HCT116 (cell line): ENCODE measurements at regions not wholly inside any gene's neighbourhood (a gene's known extent, or its start where the extent isn't known, plus 50 kb on each side); places are given as distances from the start of the nearest gene placed in this dataset.

ENCODE experiments used
- ATAC-seq: fragments of 200-7000 bp; cut with Tn5 transposase; 2 replicates; pipeline ENCODE4 v1.9.1; 2020; ENCODE audit warnings: mild to moderate bottlenecking, moderate library complexity
- BruUV-seq: library from RNA; stranded (reverse); fragments of 400-500 nt; replicated peaks from 2 replicates; lab custom pipeline; 2021; lab: Mats Ljungman, UMichigan
- CTCF ChIA-PET: fragments of 300-600 bp; sonication (Branson Sonifier 250); formaldehyde crosslinking; loops from one replicate; lab custom pipeline; 2021; ENCODE audit warnings: antibody characterized with exemption; lab: Charles Lee
- POLR2A ChIA-PET: fragments of 300-600, 350-600 bp; sonication (Branson Sonifier 250); formaldehyde crosslinking; loops from one replicate; lab custom pipeline; 2021; ENCODE audit warnings: antibody characterized with exemption; lab: Charles Lee
- RAD21 ChIA-PET, 2 experiments: fragments of 300-600 bp; sonication (Branson Sonifier 250); formaldehyde crosslinking; loops; one replicate each; lab custom pipeline; 2023; ENCODE audit warnings: low total read pairs in 2 of 2; ENCODE audit not compliant: uncharacterized antibody in 2 of 2, unreplicated experiment in 2 of 2, low non-redundant PET in 1 of 2; lab: Charles Lee
- DNase-seq: peaks from one replicate; pipeline ENCODE4 v3.0.0-alpha.2; 2010; ENCODE audit warnings: low read depth, low spot score
- H2AFZ ChIP-seq: fragments of 200-600 bp; shearing (Covaris generic), sonication (generic); 2 replicates; pipeline ENCODE4 v1.6.1; 2017; ENCODE audit warnings: low read depth, mixed run types, mixed read lengths, antibody characterized with exemption, low read length; ENCODE audit not compliant: poor library complexity, severe bottlenecking
- H3K27ac ChIP-seq: 2 replicates; pipeline ENCODE4 v1.5.1; 2012; ENCODE audit warnings: low read depth, low read length
- H3K27me3 ChIP-seq: fragments of 200-600 bp; sonication (generic); 2 replicates; pipeline ENCODE4 v1.6.1; 2016; ENCODE audit warnings: mixed run types, low read length, mixed read lengths; ENCODE audit not compliant: insufficient read depth
- H3K36me3 ChIP-seq, 2 experiments: fragments of 200-500 bp in 1 of 2; fragments of 200-600 bp in 1 of 2; sonication (Bioruptor generic) in 1 of 2; sonication (generic) in 1 of 2; 2 replicates each; pipeline versions ENCODE4 v1.5.1 to v1.6.1; 2014 to 2016; ENCODE audit warnings: low read length in 2 of 2, inconsistent platforms in 1 of 2, mixed read lengths in 1 of 2, mixed run types in 1 of 2; ENCODE audit not compliant: insufficient read depth in 2 of 2, control insufficient read depth in 1 of 2
- H3K4me1 ChIP-seq, 2 experiments: fragments of 200-600 bp in 1 of 2; sonication (generic) in 1 of 2; 2 replicates each; pipeline versions ENCODE4 v1.5.1 to v1.6.1; 2012 to 2017; ENCODE audit warnings: low read length in 2 of 2, inconsistent platforms in 1 of 2, mild to moderate bottlenecking in 1 of 2, mixed read lengths in 1 of 2, mixed run types in 1 of 2, moderate library complexity in 1 of 2; ENCODE audit not compliant: insufficient read depth in 2 of 2, control insufficient read depth in 1 of 2
- H3K4me2 ChIP-seq: fragments of 200-600 bp; sonication (generic); 2 replicates; pipeline ENCODE4 v1.6.1; 2017; ENCODE audit warnings: mixed run types, low read length, mixed read lengths
- H3K4me3 ChIP-seq, 2 experiments: fragments of 200-600 bp in 1 of 2; sonication (generic) in 1 of 2; replicated peaks in 1 of 2; 2 replicates each; pipeline ENCODE4 v1.5.1; 2011 to 2016; ENCODE audit warnings: low read length in 2 of 2, control low read depth in 1 of 2, low read depth in 1 of 2, mild to moderate bottlenecking in 1 of 2, mixed read lengths in 1 of 2, mixed run types in 1 of 2
- H3K79me2 ChIP-seq: fragments of 200-600 bp; sonication (generic); 2 replicates; pipeline ENCODE4 v1.6.1; 2017; ENCODE audit warnings: mild to moderate bottlenecking, mixed run types, low read length, moderate library complexity, mixed read lengths; ENCODE audit not compliant: insufficient read depth
- H3K9ac ChIP-seq: fragments of 200-600 bp; sonication (generic); 2 replicates; pipeline ENCODE4 v1.6.1; 2016; ENCODE audit warnings: low read length, mixed read lengths
- H3K9me2 ChIP-seq: fragments of 200-600 bp; sonication (generic), shearing (Covaris generic); 2 replicates; pipeline ENCODE4 v1.6.1; 2017; ENCODE audit warnings: mixed run types, mild to moderate bottlenecking, moderate library complexity; ENCODE audit not compliant: insufficient read depth
- H3K9me3 ChIP-seq, 2 experiments: fragments of 200-500 bp in 1 of 2; fragments of 200-600 bp in 1 of 2; sonication (Bioruptor generic) in 1 of 2; sonication (generic) in 1 of 2; 2 replicates each; pipeline ENCODE4 v1.6.1; 2014 to 2017; ENCODE audit warnings: low read length in 2 of 2, mixed read lengths in 2 of 2, inconsistent platforms in 1 of 2, low read depth in 1 of 2, mild to moderate bottlenecking in 1 of 2, mixed run types in 1 of 2, moderate library complexity in 1 of 2; ENCODE audit not compliant: control insufficient read depth in 1 of 2, insufficient read depth in 1 of 2
- H4K20me1 ChIP-seq: fragments of 200-600 bp; sonication (generic), shearing (Covaris generic); 2 replicates; pipeline ENCODE4 v1.6.1; 2017; ENCODE audit warnings: mixed run types, mild to moderate bottlenecking, moderate library complexity; ENCODE audit not compliant: insufficient read depth
- CEBPB ChIP-seq: IDR thresholded peaks from 2 replicates; pipeline ENCODE4 v1.6.1; 2012; ENCODE audit warnings: low read depth
- ELF1 ChIP-seq: IDR thresholded peaks from 2 replicates; pipeline ENCODE4 v1.6.1; 2012; ENCODE audit warnings: low read depth, borderline replicate concordance
- EZH2 ChIP-seq: fragments of 200-600 bp; sonication (generic); IDR thresholded peaks from 2 replicates; pipeline ENCODE4 v1.6.1; 2017; ENCODE audit warnings: antibody characterized with exemption, mixed run types
- POLR2A ChIP-seq: IDR thresholded peaks from 2 replicates; pipeline ENCODE4 v1.7.0; 2011; ENCODE audit warnings: borderline replicate concordance; ENCODE audit not compliant: insufficient read depth, insufficient read length; ENCODE audit errors: extremely low read depth
- POLR2AphosphoS5 ChIP-seq: IDR thresholded peaks from 2 replicates; pipeline ENCODE4 v1.6.1; 2011; ENCODE audit warnings: mild to moderate bottlenecking, low read depth, low read length, moderate library complexity
- SIN3A ChIP-seq: IDR thresholded peaks from 2 replicates; pipeline ENCODE4 v1.6.1; 2012; ENCODE audit warnings: low read depth
- SP1 ChIP-seq: IDR thresholded peaks from 2 replicates; pipeline ENCODE4 v1.6.1; 2012; ENCODE audit warnings: low read depth
- TCF7L2 ChIP-seq: IDR thresholded peaks from 2 replicates; pipeline ENCODE4 v1.7.0; 2011; ENCODE audit warnings: borderline replicate concordance, inconsistent platforms; ENCODE audit not compliant: insufficient read depth, insufficient read length; ENCODE audit errors: extremely low read depth
- intact Hi-C: fragments of 100-400 bp; cut with micrococcal nuclease; formaldehyde crosslinking; loops from 2 replicates; pipeline ENCODE4 v1.10.0; 2022
- TF ChIP-seq, protein P1 (sequence below): IDR thresholded peaks from 2 replicates; pipeline ENCODE4 v1.6.1; 2012
- TF ChIP-seq, protein P2 (sequence below), 3 experiments: fragments of 200-600 bp in 1 of 3; sonication (generic) in 1 of 3; IDR thresholded peaks in 2 of 3; conservative IDR thresholded peaks in 1 of 3; 2 replicates each; pipeline ENCODE4 v1.5.1; 2012 to 2017; ENCODE audit warnings: low read depth in 2 of 3, low read length in 2 of 3, antibody characterized with exemption in 1 of 3, borderline replicate concordance in 1 of 3, control low read depth in 1 of 3, mild to moderate bottlenecking in 1 of 3, mixed read lengths in 1 of 3, mixed run types in 1 of 3, moderate library complexity in 1 of 3; ENCODE audit not compliant: insufficient read depth in 1 of 3
- TF ChIP-seq, protein P3 (sequence below): IDR thresholded peaks from 2 replicates; pipeline ENCODE4 v1.6.1; 2011; ENCODE audit warnings: mild to moderate bottlenecking, low read length, moderate library complexity; ENCODE audit not compliant: insufficient replicate concordance; ENCODE audit errors: extremely low read depth
- TF ChIP-seq, protein P4 (sequence below): IDR thresholded peaks from 2 replicates; pipeline ENCODE4 v1.6.1; 2012; ENCODE audit warnings: low read depth

DNA sequence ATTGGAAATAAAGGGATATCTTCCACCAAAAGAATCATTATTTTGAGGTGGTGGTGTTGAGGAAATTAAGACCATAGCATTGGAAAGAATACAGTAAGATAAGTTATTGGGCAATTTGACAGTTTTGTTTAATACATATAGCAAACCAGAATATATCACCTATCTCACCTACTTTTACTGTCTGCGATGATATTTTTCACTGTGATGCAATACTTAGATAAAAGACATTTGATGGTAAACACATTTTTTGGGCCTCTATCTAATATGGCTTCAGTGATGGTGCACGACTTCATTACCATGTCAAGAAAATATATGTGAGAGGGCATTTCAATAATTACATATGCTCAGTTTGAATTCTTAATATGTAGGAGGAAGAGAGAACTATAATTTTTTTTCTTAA lies 93.7 kb upstream of the MAGI2 start:
- no peak for ATAC-seq
- no peak for DNase-seq
- ChIA-PET POLR2A (no interaction called here), CTCF (no interaction called here), RAD21 (no interaction called here)
- no peaks in the 10 kb centered on the region for H3K79me2 ChIP-seq
- intact Hi-C loops: no loop called here
- no TSS peak for BruUV-seq
- no peaks in the 10 kb centered on the region for H3K9me2 ChIP-seq
- no peaks in the 10 kb centered on the region for H3K4me1 ChIP-seq
- H3K9me3 ChIP-seq: no peaks in the 10 kb centered on the region
- no peaks in the 10 kb centered on the region for H3K27me3 ChIP-seq
- H3K27ac ChIP-seq: no peak overlapping the region
- H3K36me3 ChIP-seq: no peaks in the 10 kb centered on the region
- no peak overlapping the region for H3K4me3 ChIP-seq
- TF ChIP-seq SIN3A (no peak), SP1 (no peak), TCF7L2 (no peak), ELF1 (no peak), POLR2A (no peak), POLR2AphosphoS5 (no peak), CEBPB (no peak), EZH2 (no peak)
- TF ChIP-seq, protein P1, sequence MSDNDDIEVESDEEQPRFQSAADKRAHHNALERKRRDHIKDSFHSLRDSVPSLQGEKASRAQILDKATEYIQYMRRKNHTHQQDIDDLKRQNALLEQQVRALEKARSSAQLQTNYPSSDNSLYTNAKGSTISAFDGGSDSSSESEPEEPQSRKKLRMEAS: no peak
- TF ChIP-seq, protein P2, sequence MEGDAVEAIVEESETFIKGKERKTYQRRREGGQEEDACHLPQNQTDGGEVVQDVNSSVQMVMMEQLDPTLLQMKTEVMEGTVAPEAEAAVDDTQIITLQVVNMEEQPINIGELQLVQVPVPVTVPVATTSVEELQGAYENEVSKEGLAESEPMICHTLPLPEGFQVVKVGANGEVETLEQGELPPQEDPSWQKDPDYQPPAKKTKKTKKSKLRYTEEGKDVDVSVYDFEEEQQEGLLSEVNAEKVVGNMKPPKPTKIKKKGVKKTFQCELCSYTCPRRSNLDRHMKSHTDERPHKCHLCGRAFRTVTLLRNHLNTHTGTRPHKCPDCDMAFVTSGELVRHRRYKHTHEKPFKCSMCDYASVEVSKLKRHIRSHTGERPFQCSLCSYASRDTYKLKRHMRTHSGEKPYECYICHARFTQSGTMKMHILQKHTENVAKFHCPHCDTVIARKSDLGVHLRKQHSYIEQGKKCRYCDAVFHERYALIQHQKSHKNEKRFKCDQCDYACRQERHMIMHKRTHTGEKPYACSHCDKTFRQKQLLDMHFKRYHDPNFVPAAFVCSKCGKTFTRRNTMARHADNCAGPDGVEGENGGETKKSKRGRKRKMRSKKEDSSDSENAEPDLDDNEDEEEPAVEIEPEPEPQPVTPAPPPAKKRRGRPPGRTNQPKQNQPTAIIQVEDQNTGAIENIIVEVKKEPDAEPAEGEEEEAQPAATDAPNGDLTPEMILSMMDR (IDR thresholded peaks at IDR 0.05 in 2 of 3, conservative IDR thresholded peaks at IDR 0.05 in 1 of 3; ENCODE audit: borderline replicate concordance in 1 of 3, insufficient read depth in 1 of 3, low read depth in 2 of 3, low read length in 2 of 3): no peak
- TF ChIP-seq, protein P3, sequence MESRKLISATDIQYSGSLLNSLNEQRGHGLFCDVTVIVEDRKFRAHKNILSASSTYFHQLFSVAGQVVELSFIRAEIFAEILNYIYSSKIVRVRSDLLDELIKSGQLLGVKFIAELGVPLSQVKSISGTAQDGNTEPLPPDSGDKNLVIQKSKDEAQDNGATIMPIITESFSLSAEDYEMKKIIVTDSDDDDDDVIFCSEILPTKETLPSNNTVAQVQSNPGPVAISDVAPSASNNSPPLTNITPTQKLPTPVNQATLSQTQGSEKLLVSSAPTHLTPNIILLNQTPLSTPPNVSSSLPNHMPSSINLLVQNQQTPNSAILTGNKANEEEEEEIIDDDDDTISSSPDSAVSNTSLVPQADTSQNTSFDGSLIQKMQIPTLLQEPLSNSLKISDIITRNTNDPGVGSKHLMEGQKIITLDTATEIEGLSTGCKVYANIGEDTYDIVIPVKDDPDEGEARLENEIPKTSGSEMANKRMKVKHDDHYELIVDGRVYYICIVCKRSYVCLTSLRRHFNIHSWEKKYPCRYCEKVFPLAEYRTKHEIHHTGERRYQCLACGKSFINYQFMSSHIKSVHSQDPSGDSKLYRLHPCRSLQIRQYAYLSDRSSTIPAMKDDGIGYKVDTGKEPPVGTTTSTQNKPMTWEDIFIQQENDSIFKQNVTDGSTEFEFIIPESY: no peak
- TF ChIP-seq, protein P4, sequence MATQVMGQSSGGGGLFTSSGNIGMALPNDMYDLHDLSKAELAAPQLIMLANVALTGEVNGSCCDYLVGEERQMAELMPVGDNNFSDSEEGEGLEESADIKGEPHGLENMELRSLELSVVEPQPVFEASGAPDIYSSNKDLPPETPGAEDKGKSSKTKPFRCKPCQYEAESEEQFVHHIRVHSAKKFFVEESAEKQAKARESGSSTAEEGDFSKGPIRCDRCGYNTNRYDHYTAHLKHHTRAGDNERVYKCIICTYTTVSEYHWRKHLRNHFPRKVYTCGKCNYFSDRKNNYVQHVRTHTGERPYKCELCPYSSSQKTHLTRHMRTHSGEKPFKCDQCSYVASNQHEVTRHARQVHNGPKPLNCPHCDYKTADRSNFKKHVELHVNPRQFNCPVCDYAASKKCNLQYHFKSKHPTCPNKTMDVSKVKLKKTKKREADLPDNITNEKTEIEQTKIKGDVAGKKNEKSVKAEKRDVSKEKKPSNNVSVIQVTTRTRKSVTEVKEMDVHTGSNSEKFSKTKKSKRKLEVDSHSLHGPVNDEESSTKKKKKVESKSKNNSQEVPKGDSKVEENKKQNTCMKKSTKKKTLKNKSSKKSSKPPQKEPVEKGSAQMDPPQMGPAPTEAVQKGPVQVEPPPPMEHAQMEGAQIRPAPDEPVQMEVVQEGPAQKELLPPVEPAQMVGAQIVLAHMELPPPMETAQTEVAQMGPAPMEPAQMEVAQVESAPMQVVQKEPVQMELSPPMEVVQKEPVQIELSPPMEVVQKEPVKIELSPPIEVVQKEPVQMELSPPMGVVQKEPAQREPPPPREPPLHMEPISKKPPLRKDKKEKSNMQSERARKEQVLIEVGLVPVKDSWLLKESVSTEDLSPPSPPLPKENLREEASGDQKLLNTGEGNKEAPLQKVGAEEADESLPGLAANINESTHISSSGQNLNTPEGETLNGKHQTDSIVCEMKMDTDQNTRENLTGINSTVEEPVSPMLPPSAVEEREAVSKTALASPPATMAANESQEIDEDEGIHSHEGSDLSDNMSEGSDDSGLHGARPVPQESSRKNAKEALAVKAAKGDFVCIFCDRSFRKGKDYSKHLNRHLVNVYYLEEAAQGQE: no peak
- no peaks in the 10 kb centered on the region for H4K20me1 ChIP-seq
- no peak overlapping the region for H3K4me2 ChIP-seq
- no peak overlapping the region for H3K9ac ChIP-seq
- H2AFZ ChIP-seq: no peak overlapping the region
